ENCODE measurements at regions not wholly inside any gene's neighbourhood (a gene's known extent, or its start where the extent isn't known, plus 50 kb on each side); places are given as distances from the start of the nearest gene placed in this dataset.

DNA sequence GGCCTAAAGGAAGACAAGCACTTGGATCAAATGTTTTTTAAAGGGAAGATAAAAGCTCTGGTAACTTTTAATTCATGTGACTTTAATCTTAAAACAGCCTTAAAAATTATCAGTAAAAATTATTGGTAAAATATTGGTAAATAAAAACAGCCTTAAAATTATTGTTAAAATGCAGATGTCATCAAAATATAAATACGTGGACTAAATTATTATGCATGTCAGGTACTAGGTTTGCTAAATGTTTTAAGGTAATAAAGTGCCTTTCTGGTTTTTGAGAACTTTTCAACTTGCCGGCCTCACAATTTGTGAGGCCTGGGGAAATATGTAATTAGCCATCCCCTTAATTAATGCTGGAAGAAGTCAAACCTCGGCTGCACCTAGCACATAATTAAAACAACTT, 147.7 kb downstream of the PRR32 start:
- no peak overlapping the region for H2BK12ac ChIP-seq (ENCODE audit: low read depth, low read length)
- H3K36me3 ChIP-seq (ENCODE audit: control insufficient read depth in 2 of 4, insufficient read depth in 4 of 4, low read length in 3 of 4), result no peaks in the 10 kb centered on the region; a peak in 1 of 8 replicates
- POLR2A ChIA-PET (ENCODE audit: partially characterized antibody), result no interaction called here

More for the DNA sequence above, 147.7 kb downstream of the PRR32 start:
- Histone ChIP-seq H3K4ac (replicated peaks; ENCODE audit: insufficient read length, low read depth, low read length) (no peak overlapping the region), H3K23ac (ENCODE audit: insufficient read length) (no peak overlapping the region), H2BK5ac (ENCODE audit: low read depth, low read length) (no peak overlapping the region), H2BK15ac (ENCODE audit: low read length) (no peak overlapping the region), H3K4me3 (ENCODE audit: extremely low read depth in 1 of 4, insufficient read depth in 2 of 4, low read depth in 3 of 4, low read length in 4 of 4) (no peak overlapping the region), H3K9me3 (ENCODE audit: insufficient read depth in 2 of 2, low read depth in 1 of 2, low read length in 1 of 2) (no peaks in the 10 kb centered on the region), H3K27ac (ENCODE audit: low read depth, low read length) (no peak overlapping the region), H3K4me2 (ENCODE audit: insufficient read depth in 1 of 2, low read depth in 2 of 2, low read length in 2 of 2) (no peak overlapping the region), H3K23me2 (ENCODE audit: low read depth, low read length) (no peaks in the 10 kb centered on the region), H3K79me1 (ENCODE audit: low read depth, low read length) (no peaks in the 10 kb centered on the region), H2BK20ac (ENCODE audit: low read length) (no peak overlapping the region), H3K18ac (ENCODE audit: extremely low read depth, low read length) (no peak overlapping the region), H3K79me2 (ENCODE audit: control insufficient read depth in 1 of 2, insufficient read depth in 2 of 2, low read length in 2 of 2) (no peaks in the 10 kb centered on the region), H2AFZ (ENCODE audit: low read length) (no peak overlapping the region), H2AK5ac (ENCODE audit: low read depth, low read length) (no peak overlapping the region), H3K56ac (replicated peaks; ENCODE audit: insufficient read length, low read depth, low read length) (no peak overlapping the region), H2BK120ac (replicated peaks; ENCODE audit: low read depth, low read length) (no peak overlapping the region), H3K27me3 (replicated peaks in 1 of 4; ENCODE audit: control insufficient read depth in 3 of 4, extremely low read depth in 1 of 4, insufficient read depth in 3 of 4, low read length in 3 of 4) (no peaks in the 10 kb centered on the region), H4K5ac (ENCODE audit: insufficient read length, low read depth, low read length) (no peak overlapping the region), H3K14ac (ENCODE audit: insufficient read length) (no peak overlapping the region), H3K4me1 (replicated peaks in 1 of 4; ENCODE audit: control insufficient read depth in 3 of 4, insufficient read depth in 4 of 4, low read length in 3 of 4) (no peaks in the 10 kb centered on the region), H4K91ac (replicated peaks; ENCODE audit: insufficient read length, low read length) (no peak overlapping the region), H3K9ac (replicated peaks in 1 of 4; ENCODE audit: extremely low read depth in 1 of 4, low read depth in 3 of 4, low read length in 3 of 4) (no peak overlapping the region), H4K8ac (ENCODE audit: extremely low read depth, insufficient read depth, low read length) (no peak overlapping the region), H4K20me1 (replicated peaks in 1 of 2; ENCODE audit: control insufficient read depth in 1 of 2, insufficient read depth in 2 of 2, low read length in 2 of 2) (no peaks in the 10 kb centered on the region)
- TF ChIP-seq SP4 (IDR thresholded peaks at IDR 0.05; ENCODE audit: low read length) (no peak), TAF1 (IDR thresholded peaks at IDR 0.05; ENCODE audit: low read depth, low read length) (no peak), EZH2 (IDR thresholded peaks at IDR 0.05; ENCODE audit: low read depth, low read length, severe bottlenecking) (no peak), EP300 (IDR thresholded peaks at IDR 0.05; ENCODE audit: borderline replicate concordance in 1 of 2, low read depth in 2 of 2, low read length in 2 of 2) (no peak), HDAC6 (IDR thresholded peaks at IDR 0.05; ENCODE audit: low read depth, low read length) (no peak)
- TF ChIP-seq, protein P1, sequence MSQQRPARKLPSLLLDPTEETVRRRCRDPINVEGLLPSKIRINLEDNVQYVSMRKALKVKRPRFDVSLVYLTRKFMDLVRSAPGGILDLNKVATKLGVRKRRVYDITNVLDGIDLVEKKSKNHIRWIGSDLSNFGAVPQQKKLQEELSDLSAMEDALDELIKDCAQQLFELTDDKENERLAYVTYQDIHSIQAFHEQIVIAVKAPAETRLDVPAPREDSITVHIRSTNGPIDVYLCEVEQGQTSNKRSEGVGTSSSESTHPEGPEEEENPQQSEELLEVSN (IDR thresholded peaks at IDR 0.05), result no peak
- WGBS, 2 experiments (ENCODE audit: extremely low coverage in 1 of 2, insufficient coverage in 1 of 2, insufficient read length in 1 of 2, insufficient replicate concordance in 2 of 2, low coverage in 1 of 2, low lambda C conversion rate in 2 of 2, missing lambda C conversion rate in 1 of 2), result 91% methylated on average over 2 of the region's 3 CpGs; no CpG with 5 or more reads in 1 of the 2 experiments
- CTCF ChIA-PET (ENCODE audit: partially characterized antibody), result no interaction called here
- DNase-seq (ENCODE audit: low read depth in 1 of 2, low spot score in 2 of 2) (no peak), FAIRE-seq (peak; percentile 42)

Data from H1 (cell line).